Fibroblast of upper back skin (primary cell): ENCODE measurements at regions not wholly inside any gene's neighbourhood (a gene's known extent, or its start where the extent isn't known, plus 50 kb on each side); places are given as distances from the start of the nearest gene placed in this dataset.
"Not testable (repeated sequence)": the region's sequence is repeated elsewhere in the genome, so short reads cannot be mapped to it uniquely, and the experiment has no call there.

ENCODE experiments used
- DNase-seq: peaks from one replicate; pipeline ENCODE4 v3.0.0-alpha.2; 2013

DNA sequence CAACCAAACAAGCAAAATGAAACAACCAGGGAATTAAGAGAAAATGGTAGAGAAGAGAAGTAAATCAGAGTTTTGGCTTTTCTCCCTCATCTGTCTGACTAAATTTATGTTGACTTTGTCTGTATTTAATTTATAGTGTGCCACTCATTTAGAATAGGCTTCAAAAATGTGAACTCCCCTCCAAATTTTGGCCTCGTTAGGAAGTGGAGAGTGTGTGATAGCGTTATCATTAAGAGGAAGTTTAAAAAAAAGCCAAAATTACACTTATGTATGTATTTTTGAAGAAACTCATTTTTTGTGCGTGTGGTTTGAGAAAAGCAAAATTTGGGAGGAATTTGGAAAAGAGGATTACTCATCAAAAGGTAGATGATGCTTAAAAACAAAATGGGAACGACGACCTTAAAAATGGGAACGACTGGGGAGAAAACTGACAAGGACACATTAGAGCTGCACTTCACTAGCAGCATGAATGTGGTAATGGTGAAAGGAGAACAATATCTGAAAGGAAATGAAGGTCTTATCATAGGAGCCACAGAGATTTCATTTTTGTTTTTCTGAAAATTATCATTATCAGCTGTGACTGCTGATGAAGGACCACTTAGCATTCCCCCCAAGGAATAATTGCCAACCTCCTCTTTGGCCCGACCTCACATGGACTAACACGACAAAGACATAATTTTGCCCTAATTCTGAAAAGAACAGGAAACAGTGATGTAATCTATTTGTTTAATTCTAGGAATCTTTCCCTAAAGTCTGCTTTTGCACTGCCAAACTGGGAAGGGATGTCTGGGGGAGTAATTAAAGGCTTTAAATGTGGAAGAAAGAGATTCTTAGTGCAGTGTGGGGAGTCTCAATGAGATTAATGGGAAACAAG lies 163.2 kb upstream of the P2RY1 start:
- DNase-seq = no peak

DNA sequence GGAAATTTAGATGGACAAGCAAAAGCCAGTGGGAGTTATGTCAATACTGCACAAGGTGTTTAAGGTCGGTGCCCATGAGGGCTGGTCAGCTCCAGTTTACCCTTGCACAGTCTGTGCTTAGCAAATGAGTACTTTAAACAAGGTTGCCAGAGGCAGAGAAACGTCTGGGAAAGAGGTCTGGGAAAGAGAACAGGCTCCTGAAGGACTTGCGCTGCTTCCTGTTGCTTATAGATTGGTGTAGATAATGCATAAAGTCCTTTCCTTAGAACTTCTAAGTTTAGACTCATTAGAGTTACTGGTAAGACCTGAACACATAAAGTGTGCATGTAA lies 162.6 kb upstream of the P2RY1 start:
- no peak for DNase-seq

DNA sequence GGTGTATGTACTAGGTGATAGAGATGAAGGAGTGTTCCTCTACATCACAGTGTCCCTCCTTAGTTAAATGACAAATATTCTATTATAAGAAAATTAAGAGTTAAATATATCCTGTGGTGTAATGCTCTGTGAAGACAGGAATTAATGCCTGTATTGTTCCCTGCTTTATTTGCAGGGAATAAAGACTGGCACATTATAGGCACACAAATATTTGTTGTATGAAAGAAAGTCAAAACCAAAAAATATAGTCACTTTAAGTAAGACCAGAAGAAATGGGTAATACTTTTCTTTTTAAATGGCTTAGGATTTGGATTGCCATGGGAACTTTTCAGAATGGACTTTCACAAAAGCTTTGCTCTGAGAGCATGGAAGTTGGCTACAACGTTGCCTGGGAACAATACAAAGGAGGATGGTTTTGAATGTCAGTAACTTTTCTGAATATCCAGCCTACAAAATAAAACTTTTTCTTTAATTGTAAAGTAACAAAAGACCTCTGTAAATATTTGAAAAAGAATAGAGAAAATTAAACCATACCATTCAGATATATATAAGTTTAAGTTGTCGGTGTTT lies 158.0 kb upstream of the P2RY1 start:
- DNase-seq = no peak

DNA sequence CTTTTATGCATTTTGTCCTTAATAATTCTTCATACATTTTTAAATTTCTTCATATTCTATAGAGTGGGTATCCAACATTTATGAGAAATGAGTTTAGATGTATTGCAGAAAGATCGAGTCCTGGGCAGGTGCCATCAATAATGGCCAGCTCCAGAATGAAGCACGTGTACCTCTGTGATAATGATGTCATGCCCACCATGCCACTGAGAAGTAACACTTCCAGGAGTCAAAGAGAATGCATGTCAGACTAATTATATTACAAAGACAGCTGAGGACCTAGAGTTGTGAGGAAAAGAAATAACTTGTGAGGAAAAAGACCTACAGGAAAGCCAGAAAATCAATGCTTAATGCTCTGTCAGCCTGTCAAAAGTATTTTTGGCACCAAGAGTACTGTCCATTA lies 157.4 kb upstream of the P2RY1 start:
- DNase-seq = no peak

DNA sequence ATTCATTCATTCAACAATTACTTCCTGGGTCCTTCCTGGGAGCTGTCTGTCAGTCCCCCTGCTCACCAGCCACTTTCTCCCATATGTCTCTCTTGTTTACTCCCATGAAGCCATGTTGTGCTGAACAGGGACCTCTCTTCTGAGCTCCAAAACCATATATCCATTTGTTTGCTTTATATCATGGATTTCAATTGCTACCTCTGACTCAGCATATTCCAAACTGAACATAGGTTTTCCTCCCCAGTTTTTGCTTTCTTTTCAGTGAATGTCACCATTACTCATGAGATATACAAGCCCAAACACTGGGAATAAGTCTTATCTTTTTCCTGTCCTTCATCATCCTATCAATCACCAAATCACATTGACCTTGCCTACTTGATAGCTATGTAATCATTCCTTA lies 152.5 kb upstream of the P2RY1 start:
- DNase-seq = no peak

DNA sequence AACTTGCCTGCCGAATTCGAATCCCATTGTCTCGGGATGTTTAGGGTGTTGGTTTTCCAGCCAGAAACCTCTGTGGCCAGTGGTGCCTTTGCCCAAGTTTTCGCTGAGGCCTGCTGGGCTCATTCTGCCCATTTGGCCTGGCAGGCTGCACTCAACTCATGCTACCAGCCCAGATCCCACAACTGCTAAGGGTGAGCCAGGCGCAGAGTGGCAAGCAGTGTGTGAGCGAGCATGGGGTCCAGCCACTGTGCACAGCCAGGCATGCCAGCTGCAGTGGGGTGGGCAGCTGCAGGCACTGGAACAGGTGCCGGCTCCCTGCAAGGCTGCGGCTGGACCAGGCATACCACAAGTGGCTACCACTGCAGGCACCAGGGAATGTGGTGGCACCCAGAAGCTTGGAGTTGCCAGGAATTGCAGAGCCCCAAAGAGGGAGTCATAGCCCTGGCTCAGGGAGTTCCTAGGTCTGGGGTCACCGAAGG lies 151.4 kb upstream of the P2RY1 start:
- no peak for DNase-seq

DNA sequence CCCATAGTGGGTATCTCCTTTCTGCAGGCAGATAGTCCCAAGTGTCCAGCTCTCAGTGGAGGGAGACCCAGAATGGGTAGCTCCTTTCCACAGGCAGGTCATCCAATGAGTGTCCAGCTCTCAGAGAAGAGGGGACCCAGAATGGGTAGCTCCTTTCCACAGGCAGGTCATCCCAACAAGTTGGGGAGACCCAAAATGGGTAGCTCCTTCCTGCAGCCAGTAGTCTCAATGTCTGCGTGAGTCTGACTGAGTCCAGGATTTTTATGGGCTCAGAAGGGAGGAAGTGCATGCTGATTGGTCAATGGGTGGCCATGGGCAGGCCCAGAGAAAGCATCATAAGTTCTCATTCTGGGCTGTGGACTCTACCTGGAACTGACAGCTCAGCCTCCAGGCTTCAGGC lies 150.7 kb upstream of the P2RY1 start:
- no peak for DNase-seq

DNA sequence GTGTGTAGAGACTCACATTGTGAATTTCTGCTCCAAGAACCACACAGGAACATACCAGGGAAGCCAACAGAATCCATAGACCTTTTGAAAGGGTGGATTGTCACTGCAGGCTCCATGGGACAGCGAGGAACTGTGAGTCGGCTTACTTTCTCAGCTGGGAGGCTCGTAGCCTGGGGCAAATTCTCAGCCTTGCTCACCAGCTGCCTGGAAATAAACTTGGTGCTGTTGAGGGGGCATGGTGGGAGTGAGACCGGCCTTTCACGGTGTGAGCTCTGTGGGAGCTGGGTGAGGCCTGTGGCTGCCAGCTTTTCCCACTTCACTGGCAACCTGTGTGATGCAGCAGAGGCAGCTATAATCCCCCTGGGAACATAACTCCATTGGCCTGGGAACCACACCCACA lies 146.6 kb upstream of the P2RY1 start:
- no peak for DNase-seq

DNA sequence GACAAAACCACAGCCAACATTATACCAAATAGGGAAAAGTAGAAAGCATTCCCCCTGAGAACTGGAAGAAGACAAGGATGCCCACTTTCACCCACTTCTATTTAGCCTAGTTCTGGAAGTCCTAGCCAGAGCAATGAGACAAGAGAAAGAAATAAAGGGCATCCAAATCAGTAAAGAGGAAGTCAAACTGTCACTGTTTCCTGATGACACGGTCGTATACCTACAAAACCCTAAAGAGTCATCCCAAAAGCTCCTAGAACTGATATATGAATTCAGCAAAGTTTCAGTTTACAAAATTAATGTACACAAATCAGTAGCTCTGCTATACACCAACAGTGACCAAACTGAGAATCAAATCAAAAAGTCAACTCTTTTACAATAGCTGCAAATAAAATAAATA lies 142.6 kb upstream of the P2RY1 start:
- DNase-seq = not testable (repeated sequence)

DNA sequence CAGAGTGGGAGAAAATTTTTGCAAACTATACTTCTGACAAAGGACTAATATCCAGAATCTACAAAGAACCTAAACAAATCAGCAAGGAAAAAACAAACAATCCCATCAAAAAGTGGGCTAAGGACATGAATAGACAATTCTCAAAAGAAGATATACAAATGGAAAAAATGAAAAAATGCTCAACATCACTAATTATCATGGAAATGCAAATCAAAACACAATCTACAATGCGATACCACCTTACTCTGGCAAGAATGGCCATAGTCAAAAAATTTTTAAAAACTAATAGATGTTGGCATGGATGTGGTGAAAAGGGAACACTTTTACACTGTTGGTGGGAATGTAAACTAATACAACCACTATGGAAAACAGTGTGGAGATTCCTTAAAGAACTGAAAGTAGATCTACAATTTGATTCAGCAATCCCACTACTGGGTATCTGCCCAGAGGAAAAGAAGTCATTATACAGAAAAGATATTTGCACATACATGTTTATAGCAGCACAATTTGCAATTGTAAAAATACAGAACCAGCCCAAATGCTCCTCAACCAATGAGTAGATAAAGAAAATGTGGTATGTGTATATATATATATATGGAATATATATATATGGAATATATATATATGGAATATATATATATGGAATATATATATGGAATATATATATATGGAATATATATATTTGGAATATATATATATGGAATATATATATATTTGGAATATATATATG lies 141.2 kb upstream of the P2RY1 start:
- not testable (repeated sequence) for DNase-seq

DNA sequence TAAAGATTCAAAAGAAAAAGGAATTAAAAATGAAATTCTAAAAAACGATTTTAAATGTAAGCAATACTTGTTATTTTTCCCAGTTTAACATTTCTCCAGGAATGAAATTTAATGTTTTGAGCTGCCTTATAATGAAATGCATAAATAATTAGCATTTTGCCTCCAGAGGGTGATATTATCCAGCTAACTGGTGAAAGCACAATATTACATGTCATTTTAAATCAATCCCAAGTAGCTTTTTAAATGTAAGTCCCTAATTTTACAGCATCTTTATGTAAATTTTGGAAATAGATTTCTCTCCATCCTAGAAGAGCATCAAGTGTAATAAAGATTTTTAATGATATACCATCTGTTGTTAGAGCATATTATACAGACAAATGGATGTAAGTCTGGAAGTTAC lies 139.1 kb upstream of the P2RY1 start:
- no peak for DNase-seq

DNA sequence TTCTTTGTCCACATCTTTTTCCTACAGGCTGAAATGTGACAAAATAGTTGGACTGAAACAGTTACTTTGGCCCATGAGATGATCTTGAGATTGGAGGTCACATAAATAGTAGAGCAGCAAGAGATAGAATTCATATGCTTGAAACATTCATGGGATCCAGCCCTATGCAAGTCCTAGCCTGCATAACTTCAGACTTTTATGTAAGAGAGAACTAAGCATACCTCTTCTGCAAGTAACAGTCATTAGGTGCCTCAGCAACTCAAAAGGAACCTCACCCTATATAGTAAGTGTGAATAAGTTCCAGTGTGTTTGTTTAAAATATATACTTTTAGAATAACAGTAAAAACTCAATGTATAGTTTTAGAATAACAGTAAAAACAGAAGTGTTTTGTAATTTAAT lies 138.0 kb upstream of the P2RY1 start:
- no peak for DNase-seq

DNA sequence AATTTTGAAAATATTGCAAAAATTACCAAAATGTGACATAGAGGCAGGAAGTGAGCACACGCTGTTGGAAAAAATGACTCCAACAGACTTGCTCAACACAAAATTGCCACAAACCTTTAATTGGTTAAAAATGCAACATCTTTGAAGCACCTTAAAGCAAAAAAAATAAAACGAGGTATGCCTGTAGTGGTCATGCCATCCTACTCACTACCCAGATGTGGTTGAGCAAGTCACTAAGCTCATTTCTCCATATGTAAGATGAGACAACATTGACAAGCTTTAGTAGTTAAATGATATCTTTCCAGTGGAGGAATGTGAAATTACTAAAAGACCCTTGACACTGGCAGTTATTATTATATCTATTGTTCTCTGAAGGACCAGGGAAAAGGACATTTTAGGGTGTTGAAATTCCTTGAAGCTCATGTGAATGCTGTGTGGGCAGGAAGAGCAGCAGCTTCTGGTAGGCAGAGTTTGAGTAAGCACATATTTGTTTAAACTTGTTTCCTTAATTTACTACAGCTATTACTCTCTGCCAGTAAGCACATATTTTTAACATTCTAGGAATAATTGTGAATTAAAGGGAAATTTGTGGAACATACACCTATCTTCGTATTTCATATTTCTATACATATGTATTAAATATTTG lies 131.6 kb upstream of the P2RY1 start:
- no peak for DNase-seq

DNA sequence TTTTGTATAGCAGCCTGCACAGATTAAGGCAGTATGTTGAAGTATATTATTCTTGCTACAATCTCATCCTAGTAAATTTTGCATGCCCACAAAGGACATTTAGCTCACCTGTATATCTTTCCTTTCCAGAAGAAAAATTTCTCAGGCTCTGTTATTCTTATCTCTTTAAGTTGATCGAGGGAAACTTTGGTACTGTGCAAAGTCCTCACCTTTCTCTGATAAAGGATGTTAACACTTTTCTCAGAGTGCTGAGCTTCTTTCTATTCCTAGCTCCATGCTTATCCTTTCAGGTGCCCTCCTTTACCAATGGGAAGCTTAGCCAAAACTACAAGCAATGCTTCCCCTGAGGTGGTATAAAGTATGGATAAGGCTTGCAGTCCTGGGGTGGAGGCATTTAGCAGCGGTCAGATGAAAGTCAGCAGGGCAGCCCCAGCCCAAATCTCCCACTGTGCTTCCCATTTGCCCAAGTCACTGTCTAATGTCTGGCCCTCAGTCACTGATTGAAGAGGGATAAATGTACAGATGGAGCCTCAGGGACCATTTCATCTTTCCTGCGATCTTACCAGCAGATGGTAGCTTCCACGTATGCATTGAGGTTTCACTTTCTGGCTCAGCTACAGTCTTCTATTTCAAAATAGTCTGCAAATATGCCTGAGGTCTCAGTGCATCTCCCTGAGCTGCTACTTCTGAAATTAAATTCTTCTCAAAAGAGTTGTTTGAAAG lies 127.8 kb upstream of the P2RY1 start:
- peak; percentile 9 for DNase-seq

DNA sequence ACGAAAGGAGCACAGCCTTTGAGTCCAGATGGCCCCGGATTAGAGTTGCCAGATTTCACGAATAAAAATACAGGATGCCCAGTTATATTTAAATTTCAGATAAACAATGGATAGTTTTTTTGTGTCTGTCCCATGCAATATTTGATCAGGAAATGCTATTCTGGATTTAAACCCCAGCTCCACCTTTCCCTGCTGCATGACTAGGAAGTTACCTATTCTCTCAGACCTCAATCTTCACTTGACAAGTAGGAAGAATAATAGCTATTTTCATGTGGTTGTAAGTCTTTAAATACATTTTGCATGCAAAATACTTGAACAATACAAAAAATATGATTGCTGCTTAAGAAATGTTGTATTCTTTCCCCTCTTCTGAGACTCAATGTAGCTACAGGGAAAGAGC lies 125.3 kb upstream of the P2RY1 start:
- DNase-seq = no peak

DNA sequence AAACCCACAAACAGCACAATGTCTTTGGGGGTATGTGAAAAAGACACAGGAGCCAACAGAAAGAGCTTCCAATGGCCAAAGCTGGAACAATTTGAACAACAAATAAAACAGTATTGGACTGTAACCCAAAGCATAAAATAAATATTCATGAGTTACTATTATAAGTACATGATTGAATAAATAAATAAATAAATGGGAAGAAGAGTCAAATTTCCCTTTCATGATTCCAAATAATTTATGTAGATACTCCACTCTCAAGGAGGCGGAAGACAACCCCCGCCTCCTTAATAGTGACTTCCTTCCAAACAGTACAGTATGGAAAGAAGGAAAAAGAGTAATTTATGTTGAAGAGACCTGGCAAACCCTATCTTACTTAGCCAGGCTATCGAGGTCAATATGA lies 124.4 kb upstream of the P2RY1 start:
- no peak for DNase-seq

DNA sequence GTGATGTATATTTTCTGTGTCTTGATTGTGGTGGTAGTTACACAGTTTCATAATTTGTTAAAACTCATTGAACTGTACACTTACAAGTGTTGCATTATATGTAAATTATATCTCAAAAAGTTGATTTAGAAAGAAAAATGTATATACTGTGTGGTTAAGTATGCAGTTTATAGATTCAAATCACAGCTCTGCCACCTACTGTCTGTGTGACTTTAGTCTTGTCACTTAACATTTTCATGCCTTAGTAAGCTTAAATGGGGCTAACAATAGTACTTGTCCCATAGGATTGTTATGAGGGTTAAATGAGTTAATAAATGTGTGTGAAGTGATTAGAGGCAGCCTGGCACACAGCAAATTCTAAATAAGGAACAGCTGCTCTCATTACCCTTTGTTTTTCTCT lies 120.9 kb upstream of the P2RY1 start:
- no peak for DNase-seq

DNA sequence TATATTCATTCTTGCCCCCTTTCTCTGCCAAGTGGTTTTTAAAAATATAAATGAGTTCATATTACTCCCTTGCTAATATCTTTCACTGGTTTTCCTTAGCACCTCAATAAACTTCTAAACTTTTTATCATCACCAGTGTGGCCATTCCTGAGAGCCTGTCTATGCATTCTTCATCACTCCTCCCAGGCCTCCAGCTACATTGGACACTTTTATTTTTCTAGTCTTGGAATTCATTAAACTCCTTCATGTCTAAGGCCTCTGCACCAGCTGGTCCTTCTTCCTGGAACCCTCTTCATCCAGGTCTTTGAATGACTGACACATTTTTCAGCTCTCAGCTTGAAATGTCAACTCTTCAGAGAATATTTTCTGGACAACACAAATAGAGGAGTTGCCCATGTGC lies 120.4 kb upstream of the P2RY1 start:
- DNase-seq = no peak

DNA sequence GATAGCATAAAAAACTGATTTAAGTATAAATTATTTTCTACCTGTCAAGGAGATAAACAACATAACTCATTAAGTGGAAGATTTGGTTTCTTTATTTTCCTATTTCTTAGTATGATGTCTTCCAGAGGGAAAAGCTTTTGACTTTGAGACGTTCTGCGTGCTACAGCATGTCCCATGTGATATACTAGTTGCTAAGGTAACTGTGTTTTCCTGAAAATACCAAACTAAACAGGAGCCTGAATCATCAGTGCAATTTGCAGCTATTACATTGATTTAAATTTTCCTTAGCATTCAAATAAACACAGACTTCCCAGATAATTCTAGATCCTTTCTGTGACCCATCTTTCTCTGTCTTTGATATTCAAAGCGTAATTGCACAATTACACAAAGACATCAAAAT lies 117.7 kb upstream of the P2RY1 start:
- DNase-seq = no peak

DNA sequence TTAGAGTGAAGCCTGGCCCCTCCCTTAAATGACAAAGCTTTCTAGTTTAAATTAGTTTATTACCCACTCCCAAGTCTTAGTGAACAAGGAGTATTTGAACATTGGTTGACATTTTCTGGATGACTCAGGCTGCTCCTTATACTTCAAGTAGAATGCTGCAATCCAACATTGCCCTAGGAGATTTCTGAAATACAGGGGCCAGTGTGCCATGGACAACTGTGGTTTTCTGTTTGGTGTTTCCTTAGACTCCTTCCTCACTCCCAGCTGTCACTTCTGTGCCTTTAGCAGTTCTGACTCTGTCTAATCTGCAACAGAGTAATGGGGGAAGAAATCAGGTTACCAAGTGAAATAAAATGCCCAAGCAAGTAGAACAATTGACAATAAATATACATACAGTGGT lies 116.1 kb upstream of the P2RY1 start:
- no peak for DNase-seq

DNA sequence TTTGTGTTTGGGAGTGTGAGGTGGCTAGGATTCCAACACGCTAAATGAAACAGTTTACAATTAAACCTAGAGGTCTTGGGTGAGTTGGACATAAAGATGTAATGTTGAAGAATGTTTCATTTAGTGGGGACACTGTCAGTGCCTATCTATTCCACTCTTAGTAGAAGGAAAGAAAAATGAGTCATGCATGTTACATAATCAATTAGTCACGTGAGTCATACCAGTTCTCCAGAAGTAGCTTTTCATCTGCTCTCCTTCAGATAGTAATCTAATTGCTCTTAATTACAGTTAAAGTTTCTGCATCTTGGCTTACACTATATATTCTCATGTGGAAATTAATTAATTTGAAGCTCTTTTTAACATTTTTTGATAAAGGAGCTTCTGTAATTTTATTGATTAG lies 115.7 kb upstream of the P2RY1 start:
- peak; percentile 53 for DNase-seq

DNA sequence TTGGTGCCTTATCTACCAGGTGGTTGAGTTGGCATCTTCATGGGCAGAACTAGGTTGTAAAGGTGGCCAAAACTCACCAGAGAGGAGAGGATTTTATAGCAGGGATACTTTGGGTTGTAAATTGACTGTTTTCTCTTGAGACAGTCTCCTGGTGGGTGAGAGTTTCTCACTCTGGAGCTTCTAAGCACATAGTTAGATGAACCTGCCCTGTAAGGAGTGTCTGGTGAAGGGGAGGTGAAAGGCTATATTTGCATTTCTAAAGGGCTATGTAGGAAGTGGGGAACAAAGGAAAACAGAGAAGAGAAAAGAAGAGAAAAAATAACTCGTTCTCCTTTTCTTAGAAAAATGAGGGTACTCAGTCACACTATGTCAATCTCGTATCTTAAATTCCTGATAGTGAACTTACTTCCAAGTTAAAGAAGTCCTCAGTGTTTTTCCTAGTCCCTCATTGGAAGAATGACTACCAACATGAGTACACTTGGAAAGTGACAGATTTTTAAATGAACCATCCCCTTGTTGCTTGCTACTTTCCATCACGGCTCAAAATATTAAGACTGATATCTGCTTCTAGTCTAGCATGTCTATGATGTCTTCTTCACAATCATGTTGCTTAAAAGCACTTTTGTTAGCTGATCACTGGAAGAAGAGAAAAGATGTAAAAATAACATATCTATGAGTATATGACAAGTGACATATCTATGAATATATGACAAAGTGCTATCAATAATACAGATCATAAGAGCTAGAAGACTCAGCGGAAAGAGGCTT lies 113.8 kb upstream of the P2RY1 start:
- no peak for DNase-seq
